Breast epithelium (tissue), 4 donors: ENCODE measurements at regions not wholly inside any gene's neighbourhood (a gene's known extent, or its start where the extent isn't known, plus 50 kb on each side); places are given as distances from the start of the nearest gene placed in this dataset.

Experiments used
- DNase-seq, 2 donors: peaks; one replicate each; pipeline ENCODE4 v3.0.0-alpha.2; 2019; ENCODE audit warnings: low spot score in 2 of 2
- H3K27ac ChIP-seq, 2 donors: fragments of 200-600 bp; sonication (generic) in 1 of 2; one replicate each; pipeline ENCODE4 v1.5.1; 2016 to 2019; ENCODE audit warnings: mild to moderate bottlenecking in 1 of 2
- H3K27me3 ChIP-seq, 2 donors: fragments of 200-600 bp; sonication (generic) in 1 of 2; one replicate each; pipeline versions ENCODE4 v1.5.1 to v1.6.0; 2017 to 2019; ENCODE audit warnings: control low read depth in 1 of 2, mild to moderate bottlenecking in 1 of 2
- H3K36me3 ChIP-seq: fragments of 200-600 bp; one replicate; pipeline ENCODE4 v1.5.1; 2019
- H3K4me1 ChIP-seq, 2 donors: fragments of 200-600 bp; sonication (generic); one replicate each; pipeline ENCODE4 v1.5.1; 2016 to 2019; ENCODE audit warnings: control low read depth in 1 of 2
- H3K4me3 ChIP-seq, 3 donors: fragments of 200-600 bp; sonication (generic); 1 replicate in 2 of 3; 2 replicates in 1 of 3; pipeline ENCODE4 v1.5.1; 2016 to 2019; ENCODE audit warnings: mild to moderate bottlenecking in 3 of 3, moderate library complexity in 2 of 3
- H3K9me3 ChIP-seq, 2 donors: fragments of 200-600 bp; sonication (generic) in 1 of 2; one replicate each; pipeline ENCODE4 v1.5.1; 2016 to 2019; ENCODE audit warnings: control low read depth in 1 of 2
- CTCF ChIP-seq, 3 donors: fragments of 450-650 bp; IDR thresholded peaks; one replicate each; pipeline ENCODE4 v1.5.1; 2016 to 2017; ENCODE audit warnings: antibody characterized with exemption in 3 of 3, mild to moderate bottlenecking in 3 of 3, moderate library complexity in 3 of 3
- POLR2A ChIP-seq: fragments of 450-650 bp; IDR thresholded peaks from one replicate; pipeline ENCODE4 v1.6.1; 2016; ENCODE audit warnings: antibody characterized with exemption, mild to moderate bottlenecking, moderate library complexity
- POLR2AphosphoS5 ChIP-seq, 3 donors: sonication (generic); formaldehyde crosslinking; IDR thresholded peaks; one replicate each; pipeline ENCODE4 v1.6.1; 2017; ENCODE audit warnings: antibody characterized with exemption in 3 of 3
- intact Hi-C: fragments of 100-400 bp; cut with DNase I; formaldehyde crosslinking; loops from one replicate; pipeline ENCODE4 v1.15.1; 2023; ENCODE audit warnings: low total_unique reads

- Histone ChIP-seq H3K36me3 (no peaks in the 10 kb centered on the region), H3K27me3 (peaks cover 0 to 7% of the 10 kb centered on the region in 2 donors)
- intact Hi-C loops: no loop called here
These were observed 320.9 kb upstream of the ONECUT1 start for GRCh38 chr15:53110999-53111398.

GRCh38 chr15:53108319-53108718, 318.2 kb upstream of the ONECUT1 start:
- Histone ChIP-seq H3K4me3 (no peak overlapping the region), H3K27me3 (peaks cover 0 to 7% of the 10 kb centered on the region in 2 donors), H3K27ac (no peak overlapping the region), H3K9me3 (no peaks in the 10 kb centered on the region), H3K36me3 (no peaks in the 10 kb centered on the region), H3K4me1 (no peaks in the 10 kb centered on the region)
- no peak for DNase-seq
- TF ChIP-seq POLR2AphosphoS5 (IDR thresholded peaks at IDR 0.05): no peak
- TF ChIP-seq CTCF (IDR thresholded peaks at IDR 0.05): no peak
- TF ChIP-seq POLR2A: no peak
- intact Hi-C loops: no loop called here

More at GRCh38 chr15:53110999-53111398, 320.9 kb upstream of the ONECUT1 start:
- no peak for DNase-seq
- no peaks in the 10 kb centered on the region for H3K4me1 ChIP-seq
- no peak overlapping the region for H3K4me3 ChIP-seq
- H3K9me3 ChIP-seq: peaks cover 0 to 1% of the 10 kb centered on the region in 2 donors
- H3K27ac ChIP-seq: no peak overlapping the region
- TF ChIP-seq CTCF (IDR thresholded peaks at IDR 0.05) (no peak), POLR2A (no peak), POLR2AphosphoS5 (IDR thresholded peaks at IDR 0.05) (no peak)

- TF ChIP-seq CTCF (IDR thresholded peaks at IDR 0.05) (no peak), POLR2AphosphoS5 (IDR thresholded peaks at IDR 0.05) (no peak), POLR2A (no peak)
- H3K9me3 ChIP-seq: no peaks in the 10 kb centered on the region
- H3K27ac ChIP-seq: no peak overlapping the region
- H3K36me3 ChIP-seq: no peaks in the 10 kb centered on the region
- H3K4me1 ChIP-seq: no peaks in the 10 kb centered on the region
- DNase-seq: no peak
- intact Hi-C loops: no loop called here
- no peak overlapping the region for H3K4me3 ChIP-seq
- peaks cover 0 to 7% of the 10 kb centered on the region in 2 donors for H3K27me3 ChIP-seq
These were observed 317.7 kb upstream of the ONECUT1 start for GRCh38 chr15:53107855-53108254.

- Histone ChIP-seq H3K4me1 (no peaks in the 10 kb centered on the region), H3K4me3 (no peak overlapping the region), H3K36me3 (no peaks in the 10 kb centered on the region), H3K27ac (no peak overlapping the region), H3K27me3 (peaks cover 0 to 7% of the 10 kb centered on the region in 2 donors), H3K9me3 (no peaks in the 10 kb centered on the region)
- no peak for TF ChIP-seq POLR2A
- TF ChIP-seq CTCF (IDR thresholded peaks at IDR 0.05): no peak
- TF ChIP-seq POLR2AphosphoS5 (IDR thresholded peaks at IDR 0.05): no peak
- intact Hi-C loops: no loop called here
- no peak for DNase-seq
These were observed 316.6 kb upstream of the ONECUT1 start for GRCh38 chr15:53106505-53107286.

GRCh38 chr15:53102483-53102882, 312.3 kb upstream of the ONECUT1 start:
- Histone ChIP-seq H3K27me3 (no peaks in the 10 kb centered on the region), H3K4me3 (no peak overlapping the region), H3K36me3 (no peaks in the 10 kb centered on the region), H3K4me1 (no peaks in the 10 kb centered on the region), H3K27ac (no peak overlapping the region), H3K9me3 (no peaks in the 10 kb centered on the region)
- DNase-seq: no peak
- intact Hi-C loops: no loop called here
- no peak for TF ChIP-seq CTCF (IDR thresholded peaks at IDR 0.05)
- no peak for TF ChIP-seq POLR2A
- no peak for TF ChIP-seq POLR2AphosphoS5 (IDR thresholded peaks at IDR 0.05)
